Effector memory CD8-positive, alpha-beta T cell (primary cell): ENCODE measurements at regions not wholly inside any gene's neighbourhood (a gene's known extent, or its start where the extent isn't known, plus 50 kb on each side); places are given as distances from the start of the nearest gene placed in this dataset.

Experiments
- ATAC-seq: fragments of 150-1000 bp; cut with Tn5 transposase; replicated peaks from 2 replicates; pipeline ENCODE4 v1.10.0; 2021; ENCODE audit warnings: mild to moderate bottlenecking, moderate library complexity
- DNase-seq, 3 experiments: peaks; one replicate each; pipeline ENCODE4 v3.0.0; 2021
- H3K27ac Mint-ChIP-seq, 2 donors: one replicate each; pipeline ENCODE4 v1.8.0; 2022; ENCODE audit warnings: mild to moderate bottlenecking in 2 of 2, mixed read lengths in 2 of 2, moderate library complexity in 2 of 2
- H3K27me3 Mint-ChIP-seq, 2 donors: one replicate each; pipeline ENCODE4 v1.8.0; 2022; ENCODE audit warnings: mixed read lengths in 2 of 2
- H3K36me3 Mint-ChIP-seq: one replicate; pipeline ENCODE4 v1.8.0; 2022; ENCODE audit warnings: mild to moderate bottlenecking, moderate library complexity, mixed read lengths; ENCODE audit not compliant: insufficient read depth
- H3K4me1 Mint-ChIP-seq, 2 donors: one replicate each; pipeline ENCODE4 v1.8.0; 2022; ENCODE audit warnings: low read depth in 2 of 2, mixed read lengths in 2 of 2
- H3K4me3 Mint-ChIP-seq, 2 donors: one replicate each; pipeline ENCODE4 v1.8.0; 2022; ENCODE audit warnings: mild to moderate bottlenecking in 2 of 2, mixed read lengths in 2 of 2, moderate library complexity in 2 of 2
- H3K9me3 Mint-ChIP-seq, 2 donors: one replicate each; pipeline ENCODE4 v1.8.0; 2022; ENCODE audit warnings: mixed read lengths in 2 of 2

- no peak for DNase-seq
- Mint-ChIP-seq H3K27me3 (no peaks in the 10 kb centered on the region), H3K9me3 (no peaks in the 10 kb centered on the region), H3K4me3 (no peak overlapping the region), H3K4me1 (no peaks in the 10 kb centered on the region), H3K27ac (no peak overlapping the region), H3K36me3 (no peaks in the 10 kb centered on the region)
- no peak for ATAC-seq
Observed at GRCh38 chr4:20544645-20545044, 155.6 kb upstream of the PACRGL start.

GRCh38 chr4:20552004-20552403 is 148.3 kb upstream of the PACRGL start:
- Mint-ChIP-seq H3K4me1 (no peaks in the 10 kb centered on the region), H3K9me3 (peaks cover 0 to 6% of the 10 kb centered on the region in 2 donors), H3K4me3 (no peak overlapping the region), H3K36me3 (no peaks in the 10 kb centered on the region), H3K27me3 (no peaks in the 10 kb centered on the region), H3K27ac (no peak overlapping the region)
- DNase-seq (no peak), ATAC-seq (no peak)

- ATAC-seq (no peak), DNase-seq (no peak)
- no peaks in the 10 kb centered on the region for H3K4me1 Mint-ChIP-seq
- no peak overlapping the region for H3K4me3 Mint-ChIP-seq
- H3K36me3 Mint-ChIP-seq = no peaks in the 10 kb centered on the region
- no peak overlapping the region for H3K27ac Mint-ChIP-seq
- peaks cover 0 to 9% of the 10 kb centered on the region in 2 donors for H3K9me3 Mint-ChIP-seq
- no peaks in the 10 kb centered on the region for H3K27me3 Mint-ChIP-seq
Observed at GRCh38 chr4:20554134-20554533, 146.1 kb upstream of the PACRGL start.

GRCh38 chr4:20565075-20565721 is 135.1 kb upstream of the PACRGL start:
- Mint-ChIP-seq H3K36me3 (no peaks in the 10 kb centered on the region), H3K9me3 (peaks cover 0 to 1% of the 10 kb centered on the region in 2 donors), H3K27me3 (no peaks in the 10 kb centered on the region), H3K4me1 (no peaks in the 10 kb centered on the region), H3K4me3 (no peak overlapping the region), H3K27ac (no peak overlapping the region)
- no peak for DNase-seq
- ATAC-seq = no peak

- Mint-ChIP-seq H3K27me3 (no peaks in the 10 kb centered on the region), H3K27ac (no peak overlapping the region), H3K36me3 (no peaks in the 10 kb centered on the region), H3K4me3 (no peak overlapping the region), H3K9me3 (peaks cover 0 to 2% of the 10 kb centered on the region in 2 donors), H3K4me1 (no peaks in the 10 kb centered on the region)
- ATAC-seq = no peak
- no peak for DNase-seq
Observed at GRCh38 chr4:20570981-20571715, 129.1 kb upstream of the PACRGL start.

GRCh38 chr4:20572976-20573375 is 127.3 kb upstream of the PACRGL start:
- no peak overlapping the region for H3K27ac Mint-ChIP-seq
- ATAC-seq (no peak), DNase-seq (no peak)
- H3K9me3 Mint-ChIP-seq = peaks cover 0 to 2% of the 10 kb centered on the region in 2 donors
- no peaks in the 10 kb centered on the region for H3K27me3 Mint-ChIP-seq
- H3K4me3 Mint-ChIP-seq = no peak overlapping the region
- H3K4me1 Mint-ChIP-seq = no peaks in the 10 kb centered on the region
- no peaks in the 10 kb centered on the region for H3K36me3 Mint-ChIP-seq

- no peak overlapping the region for H3K27ac Mint-ChIP-seq
- no peaks in the 10 kb centered on the region for H3K4me1 Mint-ChIP-seq
- no peak for ATAC-seq
- no peaks in the 10 kb centered on the region for H3K36me3 Mint-ChIP-seq
- H3K9me3 Mint-ChIP-seq = peaks cover 0 to 2% of the 10 kb centered on the region in 2 donors
- no peak overlapping the region for H3K4me3 Mint-ChIP-seq
- no peak for DNase-seq
- H3K27me3 Mint-ChIP-seq = no peaks in the 10 kb centered on the region
Observed at GRCh38 chr4:20574986-20575385, 125.3 kb upstream of the PACRGL start.

- Mint-ChIP-seq H3K9me3 (peaks cover 0 to 2% of the 10 kb centered on the region in 2 donors), H3K4me1 (no peaks in the 10 kb centered on the region), H3K36me3 (no peaks in the 10 kb centered on the region), H3K27me3 (no peaks in the 10 kb centered on the region), H3K27ac (no peak overlapping the region), H3K4me3 (no peak overlapping the region)
- DNase-seq = no peak
- ATAC-seq = no peak
Observed at GRCh38 chr4:20575486-20575885, 124.8 kb upstream of the PACRGL start.

GRCh38 chr4:20576861-20577260 is 123.4 kb upstream of the PACRGL start:
- Mint-ChIP-seq H3K4me3 (no peak overlapping the region), H3K4me1 (no peaks in the 10 kb centered on the region), H3K27me3 (no peaks in the 10 kb centered on the region), H3K9me3 (peaks cover 0 to 6% of the 10 kb centered on the region in 2 donors), H3K36me3 (no peaks in the 10 kb centered on the region), H3K27ac (no peak overlapping the region)
- DNase-seq (no peak), ATAC-seq (no peak)

GRCh38 chr4:20577702-20578101 is 122.6 kb upstream of the PACRGL start:
- no peak for ATAC-seq
- H3K27ac Mint-ChIP-seq = no peak overlapping the region
- H3K27me3 Mint-ChIP-seq = no peaks in the 10 kb centered on the region
- no peak for DNase-seq
- no peak overlapping the region for H3K4me3 Mint-ChIP-seq
- H3K36me3 Mint-ChIP-seq = no peaks in the 10 kb centered on the region
- H3K9me3 Mint-ChIP-seq = peaks cover 0 to 10% of the 10 kb centered on the region in 2 donors
- H3K4me1 Mint-ChIP-seq = no peaks in the 10 kb centered on the region

- ATAC-seq = no peak
- Mint-ChIP-seq H3K27me3 (no peaks in the 10 kb centered on the region), H3K27ac (no peak overlapping the region), H3K9me3 (peaks cover 7 to 11% of the 10 kb centered on the region in 2 donors), H3K4me3 (no peak overlapping the region), H3K4me1 (no peaks in the 10 kb centered on the region), H3K36me3 (no peaks in the 10 kb centered on the region)
- no peak for DNase-seq
Observed at GRCh38 chr4:20580907-20581306, 119.4 kb upstream of the PACRGL start.

GRCh38 chr4:20589436-20589835 is 110.8 kb upstream of the PACRGL start:
- no peaks in the 10 kb centered on the region for H3K9me3 Mint-ChIP-seq
- no peak for ATAC-seq

GRCh38 chr4:20590849-20591248 is 109.4 kb upstream of the PACRGL start:
- Mint-ChIP-seq H3K4me1 (no peaks in the 10 kb centered on the region), H3K27me3 (no peaks in the 10 kb centered on the region)

More at GRCh38 chr4:20589436-20589835, 110.8 kb upstream of the PACRGL start:
- H3K27ac Mint-ChIP-seq = no peak overlapping the region
- DNase-seq = no peak
- no peaks in the 10 kb centered on the region for H3K36me3 Mint-ChIP-seq
- no peaks in the 10 kb centered on the region for H3K4me1 Mint-ChIP-seq
- no peaks in the 10 kb centered on the region for H3K27me3 Mint-ChIP-seq
- no peak overlapping the region for H3K4me3 Mint-ChIP-seq

GRCh38 chr4:20591571-20591970 is 108.7 kb upstream of the PACRGL start:
- ATAC-seq = no peak
- Mint-ChIP-seq H3K4me1 (no peaks in the 10 kb centered on the region), H3K9me3 (no peaks in the 10 kb centered on the region), H3K4me3 (no peak overlapping the region), H3K36me3 (no peaks in the 10 kb centered on the region), H3K27ac (no peak overlapping the region), H3K27me3 (no peaks in the 10 kb centered on the region)
- no peak for DNase-seq

More at GRCh38 chr4:20590849-20591248, 109.4 kb upstream of the PACRGL start:
- Mint-ChIP-seq H3K27ac (no peak overlapping the region), H3K36me3 (no peaks in the 10 kb centered on the region), H3K9me3 (no peaks in the 10 kb centered on the region), H3K4me3 (no peak overlapping the region)
- ATAC-seq = no peak
- no peak for DNase-seq
